ELF-1 (cell line): ENCODE measurements at regions not wholly inside any gene's neighbourhood (a gene's known extent, or its start where the extent isn't known, plus 50 kb on each side); places are given as distances from the start of the nearest gene placed in this dataset.

Experiments used
- DNase-seq: peaks from one replicate; pipeline ENCODE4 v3.0.0-alpha.2; 2016; ENCODE audit warnings: low read depth, low spot score

DNA sequence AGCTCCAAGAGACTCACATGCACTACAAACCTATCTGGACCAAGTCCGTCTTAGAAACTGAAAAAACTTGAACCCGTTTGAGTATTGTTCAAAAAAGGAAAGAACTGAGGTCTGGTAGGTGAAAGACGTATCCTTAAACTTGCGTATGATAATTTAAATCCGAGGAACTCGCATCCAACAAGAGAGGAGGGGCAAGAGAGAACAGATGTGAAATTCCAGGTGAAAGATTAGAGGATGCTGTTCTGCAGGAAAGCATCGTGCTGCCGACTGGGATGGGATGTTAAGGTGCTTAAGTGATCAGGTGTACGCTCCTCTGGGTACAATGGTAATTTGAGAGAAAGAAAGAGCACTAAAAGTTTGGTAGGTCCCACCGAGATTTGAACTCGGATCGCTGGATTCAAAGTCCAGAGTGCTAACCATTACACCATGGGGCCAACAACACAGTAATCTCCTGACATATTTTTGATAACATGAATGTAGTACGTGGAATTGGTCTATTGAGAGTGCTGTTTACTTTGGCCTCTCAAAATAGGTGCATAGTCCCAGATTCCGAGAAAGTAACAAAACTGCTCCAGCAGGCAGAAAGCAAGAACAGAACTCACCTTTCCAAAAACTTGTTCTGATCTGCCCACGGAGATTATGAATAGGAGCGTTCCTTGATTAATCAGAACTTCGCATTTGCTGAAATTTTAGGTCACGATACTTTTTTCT, 53.5 kb upstream of the BTN3A2 start:
- DNase-seq = peak; percentile 88

DNA sequence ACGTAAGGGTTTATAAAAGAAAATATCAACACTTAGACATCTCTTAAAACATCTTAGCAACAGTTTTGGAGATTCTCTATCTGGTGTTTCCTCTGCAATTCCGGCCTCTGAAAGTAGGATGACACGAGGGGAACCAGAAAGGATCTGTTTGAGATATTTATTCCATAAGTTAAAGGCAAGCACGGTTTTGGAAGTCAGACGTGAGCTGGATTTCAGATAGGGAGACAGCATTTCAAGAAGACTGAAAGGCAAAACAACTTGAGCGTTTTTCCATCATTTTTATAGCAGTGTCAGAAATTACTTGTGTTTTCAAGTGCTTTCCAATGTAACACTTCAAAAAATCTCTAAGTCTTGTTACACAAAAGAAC, 52.9 kb upstream of the BTN3A2 start:
- DNase-seq = no peak

DNA sequence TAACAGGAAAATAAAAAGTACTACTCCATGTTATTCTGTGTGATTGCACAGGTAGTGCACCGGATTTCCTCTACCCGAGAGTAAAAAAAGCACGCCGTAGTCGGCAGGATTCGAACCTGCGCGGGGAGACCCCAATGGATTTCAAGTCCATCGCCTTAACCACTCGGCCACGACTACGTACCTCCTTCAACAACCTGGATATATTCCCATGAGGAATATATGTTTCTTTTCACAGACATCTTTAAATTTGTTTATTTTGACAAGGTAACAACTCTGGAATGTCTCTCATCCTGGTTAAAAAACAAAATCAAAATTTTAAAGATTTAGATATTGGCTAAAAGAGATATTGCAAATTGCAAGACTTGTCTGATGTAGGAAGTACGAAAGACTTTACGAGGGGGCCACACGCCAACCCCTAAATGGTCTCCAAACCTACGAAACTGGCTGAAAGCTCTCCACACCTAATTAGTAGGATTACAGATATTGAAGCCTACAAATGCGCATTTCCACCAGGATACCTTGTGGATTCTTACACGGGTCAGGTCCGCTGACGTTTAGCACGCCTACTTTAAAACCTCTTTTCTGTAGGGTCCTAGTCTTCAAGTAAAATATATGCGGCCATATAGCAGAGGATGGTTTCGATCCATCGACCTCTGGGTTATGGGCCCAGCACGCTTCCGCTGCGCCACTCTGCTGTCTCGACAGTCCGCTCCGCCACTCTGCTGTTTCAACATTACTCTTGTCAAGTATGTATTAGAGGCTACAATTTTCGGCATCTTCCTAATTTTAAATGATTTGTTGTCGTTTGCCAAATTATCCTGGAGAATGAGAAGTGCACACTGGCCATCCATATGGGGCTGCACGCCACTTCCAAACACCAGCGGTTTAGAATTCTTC, 52.2 kb upstream of the BTN3A2 start:
- peak; percentile 94 for DNase-seq
